HuH-7.5 (cell line): ENCODE measurements at regions not wholly inside any gene's neighbourhood (a gene's known extent, or its start where the extent isn't known, plus 50 kb on each side); places are given as distances from the start of the nearest gene placed in this dataset.
A peak's percentile ranks its signal among the peaks of the same experiment; 100 is the strongest.
"Not testable (repeated sequence)": the region's sequence is repeated elsewhere in the genome, so short reads cannot be mapped to it uniquely, and the experiment has no call there.

ENCODE experiments used
- DNase-seq: peaks from one replicate; pipeline ENCODE4 v3.0.0; 2011; ENCODE audit warnings: low spot score

DNA sequence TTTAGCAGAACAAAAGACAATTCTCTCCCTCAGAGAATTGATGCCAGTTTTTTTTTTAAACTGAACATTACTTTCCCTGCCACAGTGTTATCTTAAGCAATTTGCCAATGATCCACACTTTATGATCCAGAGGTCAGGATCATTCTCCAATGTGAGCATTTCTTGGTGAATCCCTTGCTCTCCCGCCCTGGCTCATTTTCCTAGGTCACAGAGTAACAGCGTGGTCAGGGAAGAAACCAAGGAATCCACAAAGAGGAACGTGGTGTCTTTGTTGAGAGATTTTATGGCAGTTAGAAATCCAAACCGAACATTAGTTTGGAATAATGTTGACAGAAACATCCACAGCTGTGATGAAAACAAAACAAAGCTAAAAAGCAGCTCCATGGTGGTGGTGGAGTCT lies 250.3 kb downstream of the TTC32 start:
- DNase-seq = no peak

DNA sequence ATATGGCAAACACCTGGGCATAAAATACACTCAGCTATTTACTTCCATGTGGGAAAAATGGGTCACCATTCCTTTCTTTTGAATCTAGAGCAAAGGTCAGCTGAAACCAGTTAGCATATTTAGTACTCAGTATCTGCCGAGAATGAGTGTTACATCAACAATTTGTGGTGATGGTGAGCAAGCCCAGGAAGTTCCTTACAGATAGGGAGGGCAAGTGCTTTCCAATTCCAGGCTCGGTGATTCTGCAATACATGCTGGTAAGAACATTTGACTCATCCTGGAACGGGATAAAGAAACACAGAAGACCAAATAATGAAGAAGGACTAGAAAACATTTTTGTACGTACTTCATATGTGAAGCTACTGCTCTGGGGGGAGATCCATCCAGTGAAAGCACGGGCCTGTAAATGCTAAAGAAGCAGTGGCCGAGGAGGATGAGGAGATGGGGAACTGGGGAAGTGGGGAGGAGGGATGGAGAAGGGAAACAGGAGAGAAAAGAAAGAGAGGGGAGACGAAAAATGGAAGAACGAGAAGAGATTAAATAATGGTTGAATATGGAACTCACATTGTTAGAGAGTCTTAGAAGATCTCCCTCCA lies 251.9 kb downstream of the TTC32 start:
- DNase-seq = no peak

DNA sequence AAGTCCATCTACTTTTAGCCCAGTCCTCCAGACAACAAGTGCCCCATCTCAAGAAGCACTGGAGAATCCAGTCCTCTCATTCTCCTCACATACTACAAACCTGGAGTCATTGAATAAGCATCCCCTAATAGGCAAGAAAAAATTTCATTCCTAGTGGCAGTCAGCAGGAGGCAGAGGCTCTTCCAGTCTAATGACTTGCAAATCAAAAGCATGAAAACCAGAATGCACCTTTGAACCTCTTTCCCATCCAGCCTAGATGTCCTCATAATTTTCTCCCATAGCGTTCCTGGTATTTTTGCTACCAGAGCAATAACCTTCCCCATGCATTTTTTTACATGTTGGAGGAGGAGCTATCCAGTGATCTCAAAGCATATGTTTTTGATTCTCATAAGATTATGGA lies 252.6 kb downstream of the TTC32 start:
- no peak for DNase-seq

DNA sequence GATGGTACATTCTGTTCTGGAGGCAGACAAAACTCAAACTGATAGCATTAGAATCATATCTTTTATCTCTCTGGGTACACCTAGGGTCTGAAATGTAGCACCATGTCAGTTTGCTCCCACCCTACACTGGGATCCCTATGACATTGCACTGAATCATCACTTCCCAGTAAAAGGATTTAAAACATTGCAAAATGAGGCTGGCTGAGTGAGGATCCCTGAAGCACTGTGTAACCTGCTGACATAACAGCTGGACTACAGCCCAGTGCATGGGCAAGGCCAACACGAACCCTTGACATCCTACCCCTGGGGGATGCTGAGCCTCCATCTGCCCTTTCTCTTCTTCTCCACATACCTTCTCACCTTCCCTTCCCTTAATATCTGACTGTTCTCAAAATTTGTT lies 253.2 kb downstream of the TTC32 start:
- no peak for DNase-seq

DNA sequence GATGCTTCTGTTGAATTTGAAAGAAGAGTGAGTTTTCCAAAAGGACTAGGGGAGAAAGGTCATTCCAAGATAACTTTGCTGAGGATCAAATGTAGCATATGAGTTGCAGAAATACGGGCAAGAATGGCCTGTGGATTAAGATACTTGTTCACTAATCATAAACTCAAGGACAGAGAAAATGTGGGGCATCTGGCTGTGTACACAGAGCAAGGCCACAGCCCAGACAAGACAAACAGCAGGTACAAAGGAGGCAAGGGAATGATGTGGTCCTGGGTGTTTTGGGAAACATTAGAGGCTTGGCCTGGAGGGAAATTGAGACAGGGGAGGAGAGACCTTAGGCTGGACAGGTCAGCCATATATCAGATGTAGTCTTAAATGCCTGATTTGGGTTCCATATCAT lies 254.8 kb downstream of the TTC32 start:
- no peak for DNase-seq

DNA sequence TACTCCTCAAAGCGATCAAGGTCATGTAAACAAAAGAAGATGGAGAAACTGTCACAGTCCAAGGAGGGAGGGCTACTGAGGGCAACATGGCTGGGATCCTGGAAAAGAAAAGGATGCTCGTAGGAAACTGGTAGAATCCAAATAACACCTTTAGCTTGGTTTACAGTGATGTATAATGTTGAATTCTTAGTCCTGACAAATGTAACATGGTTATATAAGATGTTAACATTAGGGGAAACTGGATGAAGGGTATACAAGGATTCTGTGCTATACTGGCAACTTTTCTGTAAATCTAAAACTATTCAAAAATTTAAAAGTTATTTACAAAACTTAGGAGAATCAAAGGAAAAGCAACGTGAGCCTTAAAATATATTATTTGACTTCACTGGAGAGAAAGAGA lies 257.0 kb downstream of the TTC32 start:
- no peak for DNase-seq

DNA sequence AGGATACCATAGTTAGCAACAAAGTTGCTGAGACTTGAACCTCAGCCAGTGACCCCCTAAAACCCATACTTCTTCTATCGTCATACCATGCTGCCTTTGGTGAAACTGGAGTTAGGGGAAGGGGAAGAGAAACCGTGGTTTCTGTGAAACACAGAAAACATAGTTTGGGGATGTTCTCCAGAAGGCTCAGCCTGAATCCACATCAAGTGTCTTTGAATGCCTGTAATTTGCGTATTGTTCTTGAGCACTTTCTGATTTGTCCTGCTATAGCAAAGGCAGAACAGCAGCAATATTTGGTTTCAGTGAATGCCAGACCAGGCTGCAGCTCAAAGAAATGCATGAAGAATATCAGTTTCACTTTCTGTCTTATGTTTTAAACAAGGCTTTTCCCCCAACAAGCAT lies 258.7 kb downstream of the TTC32 start:
- DNase-seq = no peak

DNA sequence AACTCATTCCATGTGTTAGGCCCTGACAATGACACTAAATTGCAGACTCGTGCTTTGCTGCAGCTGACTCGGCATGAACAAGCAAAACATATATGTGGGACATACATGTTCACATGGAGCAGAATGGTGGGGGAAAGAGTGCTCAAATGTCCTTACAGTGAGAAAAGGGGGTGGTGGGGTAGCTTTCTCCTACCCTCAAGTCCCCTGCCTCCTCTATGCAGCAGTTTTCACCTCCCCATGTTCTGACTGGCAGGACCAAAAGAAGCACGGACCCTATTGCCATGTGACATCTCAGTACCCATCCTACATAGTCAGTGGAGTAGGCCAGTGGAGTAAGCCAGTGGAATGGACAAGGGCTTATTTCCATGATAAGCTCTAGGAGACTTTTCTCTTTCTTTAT lies 259.3 kb downstream of the TTC32 start:
- DNase-seq = no peak

DNA sequence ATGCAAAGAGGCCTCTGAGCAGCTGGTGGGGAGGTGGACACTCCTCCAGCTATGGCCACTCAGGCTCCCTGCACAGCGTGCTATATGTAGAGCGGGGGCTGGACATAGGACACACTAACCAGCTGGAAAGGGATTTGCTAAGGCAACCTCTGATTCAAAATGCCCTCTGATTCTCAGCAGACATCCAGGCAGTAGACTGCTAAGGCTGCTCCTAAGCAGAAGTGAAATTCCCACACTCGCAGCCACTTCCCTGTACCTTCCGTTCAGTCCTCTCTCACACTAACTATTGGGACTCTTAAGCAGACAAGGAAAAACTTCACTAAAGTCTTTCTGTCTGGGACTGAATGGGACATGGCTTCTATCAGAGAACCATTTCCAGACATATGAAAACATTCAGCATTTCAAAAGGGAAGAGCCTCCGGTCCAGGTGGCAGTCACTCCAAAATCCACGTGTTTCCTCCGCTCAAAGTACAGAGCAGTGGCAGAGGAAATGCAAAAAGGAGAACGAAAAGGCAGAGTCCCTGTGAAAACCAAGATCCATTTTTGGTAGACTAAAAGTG lies 265.8 kb downstream of the TTC32 start:
- no peak for DNase-seq

DNA sequence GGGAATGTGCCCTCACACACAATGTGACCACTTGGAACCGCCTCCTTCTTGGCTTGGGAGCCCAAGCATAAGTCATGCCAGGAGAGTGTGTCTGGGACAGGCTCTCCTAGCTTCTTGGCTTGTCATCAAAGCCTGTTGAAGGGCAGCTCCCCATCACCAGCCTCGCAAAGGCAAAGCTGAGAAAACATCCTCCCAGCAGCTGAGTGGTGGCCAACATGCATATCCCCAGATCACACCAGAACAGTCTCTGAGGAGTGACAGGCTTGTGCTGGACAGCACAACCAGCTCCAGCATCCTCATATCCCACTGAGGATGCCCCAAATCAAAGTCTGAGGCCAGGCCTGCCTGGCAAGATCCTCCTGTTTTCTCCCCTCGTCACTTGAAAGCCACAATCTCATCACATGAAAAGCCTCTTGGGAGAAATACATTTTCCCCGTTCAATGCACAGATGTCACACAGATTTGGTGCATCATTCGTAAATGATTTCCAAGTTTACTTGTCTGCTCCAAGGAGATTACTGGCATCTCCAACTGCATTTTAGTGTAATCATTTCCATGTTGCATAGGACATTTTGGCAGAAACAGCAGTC lies 269.3 kb downstream of the TTC32 start:
- DNase-seq = no peak

DNA sequence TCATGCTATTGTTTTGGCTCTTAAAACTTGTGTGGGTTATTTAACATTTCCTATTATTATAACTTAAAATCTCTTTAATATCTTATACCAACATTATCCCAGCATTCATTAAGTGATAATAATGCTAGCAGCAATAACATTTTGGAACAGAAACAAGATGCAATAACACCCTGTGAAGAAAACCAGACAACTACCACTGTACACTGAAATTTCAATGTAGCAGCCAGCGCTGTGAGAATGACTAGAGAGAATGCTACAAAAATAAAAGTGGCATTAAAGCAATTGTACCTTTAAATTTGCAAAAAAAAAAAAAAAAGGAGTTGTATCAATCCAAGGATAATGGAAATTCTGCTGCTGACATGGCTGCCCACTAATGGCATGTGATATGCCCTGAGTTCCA lies 269.9 kb downstream of the TTC32 start:
- no peak for DNase-seq

DNA sequence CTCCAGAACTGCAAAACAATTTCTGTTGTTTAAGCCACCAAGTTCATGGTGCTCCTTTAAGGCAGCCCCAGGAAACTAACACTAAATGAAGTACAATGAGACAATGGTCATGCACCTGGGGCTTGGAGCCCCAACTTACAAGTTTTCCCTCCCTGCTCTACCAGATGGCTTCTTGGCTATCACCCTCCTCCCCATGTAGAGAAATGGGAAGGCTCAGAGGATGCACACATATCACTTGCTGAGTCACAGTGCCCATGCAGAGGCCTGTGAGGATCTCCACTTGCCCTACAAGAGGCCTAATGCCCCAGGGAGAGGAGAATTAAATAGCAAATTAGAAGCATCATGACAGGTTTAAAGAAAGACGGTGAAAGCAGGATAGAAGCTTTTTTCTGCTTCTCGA lies 270.9 kb downstream of the TTC32 start:
- no peak for DNase-seq

DNA sequence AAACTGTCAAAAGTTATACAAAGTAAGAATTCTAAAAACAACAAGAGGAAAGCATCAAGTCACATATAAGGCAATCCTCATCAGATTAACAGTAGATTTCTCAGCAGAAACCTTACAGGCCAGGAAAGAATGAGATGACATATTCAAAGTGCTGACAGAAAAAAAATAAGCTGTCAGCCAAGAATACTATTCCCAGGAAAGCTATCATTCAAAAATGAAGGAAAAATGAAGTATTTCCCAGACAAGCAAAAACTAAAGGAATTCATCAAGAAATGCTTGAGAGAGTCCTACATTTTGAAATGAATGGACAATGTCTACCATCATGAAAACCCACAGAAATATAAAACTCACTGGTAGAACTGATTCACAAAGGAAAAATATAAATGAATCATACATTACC lies 268.9 kb upstream of the OSR1 start:
- no peak for DNase-seq

DNA sequence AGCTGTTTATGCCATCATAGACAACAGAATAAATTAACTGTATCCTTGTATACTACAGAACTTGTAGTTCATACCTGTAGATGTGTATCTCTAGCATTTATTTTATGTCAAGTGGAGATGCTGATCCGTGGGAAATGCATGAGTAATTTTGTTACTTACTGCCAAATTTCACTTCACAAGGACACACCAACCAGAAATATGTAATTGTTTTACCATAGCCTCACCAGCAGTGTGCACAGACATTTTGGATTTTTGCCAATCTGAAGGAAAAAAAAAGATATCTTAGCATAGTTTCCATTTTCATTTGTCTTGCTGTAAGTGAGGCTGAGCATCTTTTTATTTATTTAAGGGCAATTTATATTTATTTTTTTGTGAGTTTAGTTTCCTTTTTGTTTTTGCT lies 265.1 kb upstream of the OSR1 start:
- no peak for DNase-seq

DNA sequence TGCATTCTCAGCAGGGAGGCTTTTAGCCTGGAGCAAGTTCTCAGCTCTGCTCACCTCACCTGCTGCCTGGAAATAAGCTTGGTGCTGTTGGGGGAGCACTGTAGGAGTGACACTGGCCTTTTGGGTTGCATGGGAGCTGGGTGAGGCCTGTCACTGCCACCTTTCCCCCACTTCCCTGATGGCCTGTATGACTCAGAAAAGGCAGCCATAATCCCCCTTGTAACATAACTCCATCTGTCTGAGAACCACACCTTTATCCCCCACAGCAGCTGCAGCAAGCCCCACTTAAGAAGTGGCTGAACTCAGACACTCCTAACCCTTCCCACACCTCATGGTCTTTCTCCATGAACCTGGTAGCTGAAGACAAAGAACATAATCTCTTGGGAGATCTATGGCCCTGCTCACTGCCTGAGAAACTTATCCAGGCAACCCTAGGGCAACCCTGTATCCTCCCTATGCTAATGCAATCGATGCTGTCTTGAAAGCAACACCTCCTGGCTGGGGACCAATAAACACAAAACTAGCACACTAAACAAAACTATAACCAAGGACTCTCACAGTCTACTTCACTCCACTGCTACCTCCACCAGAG lies 258.9 kb upstream of the OSR1 start:
- no peak for DNase-seq

DNA sequence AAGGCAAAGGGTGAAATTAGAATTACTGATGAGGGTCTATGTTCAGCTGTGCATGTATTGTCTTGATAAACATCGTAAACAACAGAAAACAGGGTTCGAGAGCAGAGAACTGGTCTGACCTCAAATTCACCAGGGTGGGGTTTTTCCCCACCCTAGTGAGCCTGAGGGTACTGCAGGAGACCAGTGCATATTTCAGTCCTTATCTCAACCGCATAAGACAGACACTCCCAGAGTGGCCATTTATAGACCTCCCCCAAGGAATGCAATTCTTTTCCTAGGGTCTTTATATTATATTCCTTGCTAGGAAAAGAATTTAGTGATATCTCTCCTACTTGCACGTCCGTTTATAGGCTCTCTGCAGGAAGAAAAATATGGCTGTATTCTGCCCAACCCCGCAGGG lies 257.0 kb upstream of the OSR1 start:
- DNase-seq = not testable (repeated sequence)

DNA sequence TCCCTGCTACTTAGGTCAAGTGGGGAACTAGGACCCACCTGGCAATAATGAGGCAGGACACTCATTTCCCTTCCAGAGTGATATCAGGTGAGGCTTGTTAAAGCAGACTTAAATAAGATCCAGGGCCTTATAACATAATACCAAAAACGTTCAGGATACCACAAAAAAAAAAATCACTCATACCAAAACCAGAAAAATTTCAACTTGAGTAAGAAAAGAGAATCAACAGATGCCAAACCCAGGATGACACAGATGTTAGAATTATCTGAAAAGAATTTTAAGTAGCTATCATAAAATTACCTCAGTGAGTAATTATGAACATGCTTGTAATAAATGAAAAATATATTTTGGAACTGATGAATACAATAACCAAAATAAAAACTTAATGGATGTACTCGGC lies 255.6 kb upstream of the OSR1 start:
- no peak for DNase-seq

DNA sequence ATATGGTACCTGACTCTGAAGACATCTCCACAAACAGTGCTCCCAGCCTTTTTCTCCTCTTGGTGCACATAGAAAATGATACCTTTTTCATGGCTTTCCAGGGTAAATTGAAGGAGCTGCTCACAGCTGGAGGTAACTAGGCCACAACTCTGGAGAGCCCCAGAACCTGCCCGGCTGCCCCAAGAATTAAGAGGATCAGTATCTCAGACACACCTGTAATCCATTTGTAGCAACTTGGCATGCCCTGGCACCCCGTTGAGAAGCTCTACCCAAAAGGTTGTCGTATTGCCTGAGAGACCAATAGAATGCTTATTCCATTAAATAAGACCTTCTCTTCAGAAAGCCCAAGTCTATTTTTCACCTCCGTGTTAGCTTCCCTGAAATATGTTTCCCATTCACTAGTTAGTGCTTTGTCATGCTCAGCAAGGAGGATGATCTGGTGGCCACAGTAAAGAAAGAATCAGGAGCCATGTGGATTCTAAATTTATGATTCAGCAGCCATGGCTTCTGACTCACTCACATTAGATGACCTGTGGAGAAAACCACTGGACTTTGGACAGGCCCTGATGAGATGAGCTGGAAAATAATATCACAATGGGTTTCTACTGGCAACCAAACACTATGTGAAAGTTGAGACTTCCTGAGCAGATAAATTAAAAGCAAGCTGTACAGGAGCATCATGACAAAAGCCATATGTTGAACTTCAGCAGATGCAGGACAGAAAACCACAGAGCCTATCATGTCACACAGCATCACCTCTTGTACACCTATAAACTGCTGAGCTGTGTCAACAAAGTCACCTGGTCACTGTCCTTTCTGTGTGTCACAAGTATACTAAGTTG lies 253.3 kb upstream of the OSR1 start:
- peak; percentile 8 for DNase-seq

DNA sequence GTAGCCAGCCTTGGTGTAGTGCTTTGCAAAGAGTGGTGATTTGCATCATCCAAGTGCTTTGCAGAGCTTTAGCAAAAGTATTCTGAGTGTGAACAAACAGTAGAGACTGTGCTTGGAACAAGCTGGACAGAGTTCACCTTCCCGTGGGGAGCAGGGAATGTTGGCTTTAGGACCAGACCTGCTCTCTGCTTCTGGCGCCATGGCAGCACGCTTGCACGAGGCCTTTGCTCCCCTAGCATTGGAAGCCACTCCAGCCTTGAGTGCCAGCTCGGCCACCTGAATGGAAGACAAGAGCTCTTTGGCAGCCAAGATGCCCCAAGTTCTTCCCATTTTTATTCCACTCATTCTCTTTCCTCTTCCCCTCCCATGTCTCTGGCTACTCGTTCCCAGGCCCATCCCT lies 250.8 kb upstream of the OSR1 start:
- no peak for DNase-seq

DNA sequence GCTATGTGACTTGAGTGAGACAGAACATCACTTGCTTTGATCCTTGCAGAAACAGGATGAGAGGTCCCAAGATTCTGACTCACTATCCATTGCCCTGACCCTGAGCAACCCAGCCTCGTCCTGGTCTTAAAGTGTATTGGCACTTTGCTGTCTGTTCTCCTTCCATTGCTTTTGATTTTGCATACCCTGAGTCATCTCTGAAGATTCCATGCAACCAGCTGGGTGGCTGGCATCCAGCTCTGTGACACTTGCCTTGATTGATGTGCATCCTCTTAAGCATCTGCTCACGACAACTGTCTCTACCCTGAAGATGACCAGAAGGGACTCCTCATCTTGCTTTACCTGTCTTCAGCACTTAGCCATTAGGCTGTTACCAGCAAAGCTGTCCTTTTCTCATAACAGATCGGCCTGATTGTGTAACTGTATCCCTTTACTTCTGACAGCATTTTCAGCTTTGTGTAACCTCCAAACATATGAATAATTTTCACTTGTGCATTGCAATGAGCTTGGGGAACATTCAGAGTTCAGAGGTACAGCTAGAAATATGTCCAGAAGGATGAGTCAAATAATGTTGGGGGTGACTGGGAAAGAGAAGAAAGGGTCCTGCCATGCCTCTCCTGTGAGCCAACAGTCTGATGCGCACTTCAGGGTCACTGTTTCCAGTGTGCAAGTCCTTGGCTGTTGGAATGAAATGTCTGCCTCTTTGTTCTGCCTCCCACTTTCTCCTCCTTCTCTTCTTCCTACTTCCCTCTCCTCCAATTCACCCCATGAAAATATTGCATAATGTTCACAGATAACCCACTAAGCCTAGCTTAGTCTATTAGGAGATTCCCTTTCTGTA lies 249.7 kb upstream of the OSR1 start:
- no peak for DNase-seq

DNA sequence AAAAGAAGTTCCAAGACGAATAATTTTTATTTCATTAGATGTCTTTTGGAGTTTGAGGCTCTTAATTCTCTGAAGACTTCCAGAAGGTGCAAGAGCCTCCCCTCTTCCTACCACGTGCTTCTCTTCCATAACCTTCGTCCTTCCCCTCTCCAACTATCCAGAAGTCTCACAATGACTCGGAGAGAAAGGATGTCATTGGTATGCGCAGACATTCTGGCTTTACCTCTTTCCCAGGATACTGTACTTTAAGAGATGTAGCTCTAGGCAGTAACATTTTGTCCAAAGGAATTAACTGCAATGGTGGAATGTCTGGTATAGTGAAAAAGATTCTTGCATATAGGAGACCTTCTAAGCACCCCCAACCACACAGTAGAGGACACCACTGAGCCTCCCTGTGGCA lies 249.0 kb upstream of the OSR1 start:
- no peak for DNase-seq

DNA sequence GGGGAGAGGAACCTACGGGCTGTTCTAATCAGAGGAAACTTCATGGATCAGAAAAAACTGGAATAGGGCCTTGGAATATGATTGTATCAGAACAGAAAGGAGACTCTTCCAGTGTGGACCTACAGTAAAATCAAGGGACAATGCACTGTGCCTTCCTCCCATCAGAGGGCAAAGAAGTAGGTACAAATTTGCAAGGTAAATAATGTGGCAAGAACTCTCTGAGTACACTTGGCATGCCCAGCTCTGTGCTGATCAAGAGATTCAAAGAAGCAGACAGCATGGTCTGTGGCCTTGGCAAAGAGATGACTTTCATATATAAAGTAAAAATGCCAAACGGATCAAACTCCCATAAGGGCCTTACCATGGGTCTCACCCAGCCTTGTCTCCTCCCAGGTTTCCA lies 242.6 kb upstream of the OSR1 start:
- no peak for DNase-seq
